Osteocyte (in vitro differentiated cells): ENCODE measurements at regions not wholly inside any gene's neighbourhood (a gene's known extent, or its start where the extent isn't known, plus 50 kb on each side); places are given as distances from the start of the nearest gene placed in this dataset.

Experiments used
- DNase-seq: peaks from one replicate; pipeline ENCODE4 v3.0.0; 2021; ENCODE audit warnings: mixed read lengths; ENCODE audit not compliant: unreplicated experiment; ENCODE audit errors: extremely low spot score
- H3K27ac Mint-ChIP-seq: one replicate; pipeline ENCODE4 v1.8.0; 2021; ENCODE audit warnings: mild to moderate bottlenecking, mixed read lengths; ENCODE audit not compliant: unreplicated experiment
- H3K27me3 Mint-ChIP-seq: one replicate; pipeline ENCODE4 v1.8.0; 2021; ENCODE audit warnings: mixed read lengths; ENCODE audit not compliant: unreplicated experiment
- H3K36me3 Mint-ChIP-seq: one replicate; pipeline ENCODE4 v1.8.0; 2021; ENCODE audit warnings: mixed read lengths; ENCODE audit not compliant: unreplicated experiment
- H3K4me1 Mint-ChIP-seq: one replicate; pipeline ENCODE4 v1.8.0; 2021; ENCODE audit warnings: mixed read lengths; ENCODE audit not compliant: unreplicated experiment
- H3K4me3 Mint-ChIP-seq: one replicate; pipeline ENCODE4 v1.8.0; 2021; ENCODE audit warnings: mild to moderate bottlenecking, moderate library complexity, mixed read lengths; ENCODE audit not compliant: unreplicated experiment
- H3K9me3 Mint-ChIP-seq: one replicate; pipeline ENCODE4 v1.8.0; 2021; ENCODE audit warnings: mixed read lengths; ENCODE audit not compliant: unreplicated experiment
- CTCF ChIP-seq: fragments of 200-600 bp; sonication (generic); IDR thresholded peaks from 2 replicates; pipeline ENCODE4 v1.5.0; 2021; ENCODE audit warnings: antibody characterized with exemption, mild to moderate bottlenecking, moderate library complexity

- H3K4me3 Mint-ChIP-seq, result no peak overlapping the region
- H3K9me3 Mint-ChIP-seq, result peaks cover 23% of the 10 kb centered on the region
- DNase-seq, result no peak
- no peaks in the 10 kb centered on the region for H3K4me1 Mint-ChIP-seq
- H3K27me3 Mint-ChIP-seq, result no peaks in the 10 kb centered on the region
- H3K27ac Mint-ChIP-seq, result no peak overlapping the region
- H3K36me3 Mint-ChIP-seq, result no peaks in the 10 kb centered on the region
- TF ChIP-seq CTCF, result no peak
Measured at GRCh38 chr18:78867131-78867530, 112.5 kb upstream of the SALL3 start.

- no peak for DNase-seq
- Mint-ChIP-seq H3K4me1 (no peaks in the 10 kb centered on the region), H3K36me3 (no peaks in the 10 kb centered on the region), H3K27me3 (no peaks in the 10 kb centered on the region), H3K27ac (no peak overlapping the region), H3K4me3 (no peak overlapping the region), H3K9me3 (peaks cover 15% of the 10 kb centered on the region)
- TF ChIP-seq CTCF, result no peak
Measured at GRCh38 chr18:78868330-78869316, 111.0 kb upstream of the SALL3 start.

- Mint-ChIP-seq H3K4me1 (no peaks in the 10 kb centered on the region), H3K36me3 (no peaks in the 10 kb centered on the region), H3K9me3 (no peaks in the 10 kb centered on the region), H3K27ac (no peak overlapping the region), H3K27me3 (no peaks in the 10 kb centered on the region), H3K4me3 (no peak overlapping the region)
- TF ChIP-seq CTCF, result no peak
- no peak for DNase-seq
Measured at GRCh38 chr18:78871618-78872017, 108.0 kb upstream of the SALL3 start.

- Mint-ChIP-seq H3K36me3 (no peaks in the 10 kb centered on the region), H3K4me3 (no peak overlapping the region), H3K27me3 (no peaks in the 10 kb centered on the region), H3K27ac (no peak overlapping the region), H3K9me3 (no peaks in the 10 kb centered on the region), H3K4me1 (no peaks in the 10 kb centered on the region)
- no peak for TF ChIP-seq CTCF
- DNase-seq, result no peak
Measured at GRCh38 chr18:78873926-78874500, 105.6 kb upstream of the SALL3 start.

GRCh38 chr18:78875016-78875777 lies 104.4 kb upstream of the SALL3 start:
- Mint-ChIP-seq H3K4me3 (no peak overlapping the region), H3K9me3 (no peaks in the 10 kb centered on the region), H3K27ac (no peak overlapping the region), H3K36me3 (no peaks in the 10 kb centered on the region), H3K27me3 (no peaks in the 10 kb centered on the region), H3K4me1 (no peaks in the 10 kb centered on the region)
- TF ChIP-seq CTCF, result peak; percentile 26
- no peak for DNase-seq
